Stimulated activated CD4-positive, alpha-beta T cell treated with anti-CD3 and anti-CD28 coated beads, Interleukin-2, amount 100 ng/mL, for 4 hours (primary cell): ENCODE measurements at regions not wholly inside any gene's neighbourhood (a gene's known extent, or its start where the extent isn't known, plus 50 kb on each side); places are given as distances from the start of the nearest gene placed in this dataset.

ENCODE experiments used
- DNase-seq: peaks from one replicate; pipeline ENCODE4 v3.0.0-alpha.2; 2020; ENCODE audit warnings: low read depth

DNA sequence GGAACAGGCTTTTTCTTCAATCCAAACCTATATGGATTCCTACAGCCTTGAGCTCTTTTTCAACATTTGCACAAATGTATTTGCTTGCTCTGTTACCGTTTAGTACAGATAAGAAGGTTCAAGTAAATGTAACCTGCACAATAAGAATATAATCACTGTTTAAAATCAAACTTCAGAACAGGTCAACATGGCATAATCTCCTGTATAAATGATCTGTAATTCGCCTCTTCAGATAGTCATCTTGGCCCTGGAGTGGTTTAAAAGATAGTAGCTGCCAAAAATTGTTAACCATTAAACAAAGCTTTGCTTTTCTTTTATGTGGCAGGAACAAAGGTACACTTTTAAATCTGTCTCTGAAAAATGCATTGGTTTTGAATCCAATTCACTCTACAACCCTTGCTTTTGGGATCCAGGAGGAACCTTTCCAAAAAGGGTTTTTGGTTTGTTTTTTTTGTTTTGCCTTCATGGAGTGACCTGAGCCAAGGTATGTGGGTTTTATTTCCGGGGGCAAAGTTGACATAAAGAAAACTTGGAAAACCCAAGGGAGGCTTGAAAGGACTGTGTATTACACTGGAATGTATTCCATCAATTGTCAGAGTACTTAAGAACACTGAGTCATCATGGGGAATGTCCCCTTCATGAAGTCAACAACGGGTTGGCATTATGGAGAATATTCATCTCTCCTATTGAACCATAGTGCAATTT is 210.4 kb upstream of the HCCS start:
- no peak for DNase-seq

- DNase-seq = no peak
These were observed 209.9 kb upstream of the HCCS start for GRCh38 chrX:10901290-10901633.

- no peak for DNase-seq
These were observed 209.1 kb upstream of the HCCS start for GRCh38 chrX:10902001-10902400.

GRCh38 chrX:10903523-10903922 is 207.6 kb upstream of the HCCS start:
- DNase-seq = no peak

DNA sequence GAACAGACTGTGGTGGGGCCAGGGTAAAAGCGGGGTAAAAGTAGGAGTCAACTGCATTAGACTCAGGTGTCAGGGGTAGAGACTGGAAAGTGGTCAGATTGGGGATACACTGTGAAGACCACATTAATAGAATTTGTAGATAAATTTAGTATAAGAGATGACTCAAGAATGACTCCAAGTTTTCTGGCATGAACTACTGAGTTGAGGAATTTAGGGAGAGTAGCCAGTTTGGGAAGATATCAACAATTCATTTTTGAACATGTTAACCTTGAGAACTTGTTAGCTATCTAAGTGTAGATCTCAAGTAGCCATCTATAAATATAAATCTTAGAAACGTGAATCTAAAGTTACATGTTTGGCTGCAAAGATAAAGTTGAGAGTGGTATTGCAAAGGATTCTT is 206.9 kb upstream of the HCCS start:
- no peak for DNase-seq

DNA sequence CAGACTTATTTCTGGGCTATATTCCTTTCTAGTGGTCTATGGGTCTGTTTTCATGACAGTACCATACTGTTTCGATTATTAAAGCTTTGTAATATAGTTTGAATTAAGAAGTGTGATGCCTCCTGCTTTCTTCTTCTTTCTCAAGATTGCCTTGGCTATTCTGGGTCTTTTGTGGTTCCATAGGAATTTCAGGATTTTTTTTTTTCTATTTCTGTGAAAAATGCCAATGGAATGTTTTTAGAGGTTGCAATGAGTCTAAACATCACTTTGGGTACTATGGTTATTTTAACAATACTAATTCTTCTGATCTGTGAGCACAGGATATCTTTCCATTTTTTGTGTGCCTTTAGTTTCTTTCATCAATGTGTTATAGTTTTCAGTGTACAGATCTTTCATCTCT is 204.3 kb upstream of the HCCS start:
- DNase-seq = no peak

DNA sequence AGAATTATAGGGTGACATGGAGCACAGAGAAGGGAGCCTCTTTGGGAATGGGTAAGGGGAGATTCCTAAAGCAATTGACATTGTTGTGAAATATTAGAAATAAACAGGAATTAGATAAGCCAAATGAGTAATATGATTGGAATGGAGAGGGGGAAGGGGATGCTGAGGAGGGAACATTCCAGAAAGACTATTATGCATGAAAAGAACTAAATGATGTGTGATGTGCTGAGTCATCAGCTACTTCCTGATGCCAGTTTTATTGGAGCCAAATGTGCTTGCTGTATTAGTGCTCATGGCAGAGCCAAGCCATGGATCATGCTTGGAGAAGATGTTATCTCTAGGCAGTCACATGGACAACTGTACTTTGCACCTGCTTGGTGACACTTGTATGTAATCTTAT is 189.0 kb upstream of the HCCS start:
- no peak for DNase-seq

- DNase-seq = no peak
These were observed 188.3 kb upstream of the HCCS start for GRCh38 chrX:10922835-10923234.

GRCh38 chrX:10923466-10923865 is 187.7 kb upstream of the HCCS start:
- DNase-seq = no peak

- DNase-seq = no peak
These were observed 184.7 kb upstream of the HCCS start for GRCh38 chrX:10926404-10926803.

- DNase-seq = no peak
These were observed 184.2 kb upstream of the HCCS start for GRCh38 chrX:10926891-10927290.

DNA sequence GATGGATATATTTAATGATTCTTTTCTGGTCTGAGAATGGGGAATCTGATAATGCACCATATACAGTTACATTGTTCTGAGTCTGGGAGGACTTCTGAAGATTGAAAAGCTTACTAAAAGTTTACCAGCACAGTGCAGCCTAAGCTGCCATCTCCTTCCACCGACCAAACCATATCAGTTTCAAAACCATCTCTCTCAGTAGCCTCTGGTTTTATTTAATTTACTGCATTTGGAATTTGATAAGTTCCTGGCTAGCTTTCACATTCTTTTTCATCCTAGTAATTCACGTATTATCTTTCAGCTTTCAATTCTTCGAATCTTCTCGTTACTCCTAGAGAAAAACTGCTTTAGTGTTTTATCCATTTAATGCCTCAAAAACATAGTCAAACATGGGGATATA is 181.4 kb upstream of the HCCS start:
- DNase-seq = no peak

DNA sequence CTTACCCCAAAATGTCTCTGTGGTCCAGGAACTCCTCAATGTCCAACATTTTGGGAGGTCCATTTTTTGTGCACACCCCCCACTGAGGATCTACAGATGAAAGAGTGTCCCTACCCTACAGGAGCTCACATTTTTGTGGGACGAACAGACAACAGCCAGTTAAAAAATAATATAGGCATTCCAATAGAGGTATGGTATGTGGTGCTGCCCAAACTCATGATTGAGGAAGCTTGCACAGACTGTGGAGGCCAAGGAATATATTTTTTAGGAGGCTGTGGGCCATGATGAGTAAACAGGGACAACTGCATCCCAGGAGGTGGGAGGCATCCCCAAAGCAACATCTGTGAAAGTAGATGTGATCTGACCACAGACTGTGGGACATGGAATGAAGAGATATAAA is 181.0 kb upstream of the HCCS start:
- no peak for DNase-seq

DNA sequence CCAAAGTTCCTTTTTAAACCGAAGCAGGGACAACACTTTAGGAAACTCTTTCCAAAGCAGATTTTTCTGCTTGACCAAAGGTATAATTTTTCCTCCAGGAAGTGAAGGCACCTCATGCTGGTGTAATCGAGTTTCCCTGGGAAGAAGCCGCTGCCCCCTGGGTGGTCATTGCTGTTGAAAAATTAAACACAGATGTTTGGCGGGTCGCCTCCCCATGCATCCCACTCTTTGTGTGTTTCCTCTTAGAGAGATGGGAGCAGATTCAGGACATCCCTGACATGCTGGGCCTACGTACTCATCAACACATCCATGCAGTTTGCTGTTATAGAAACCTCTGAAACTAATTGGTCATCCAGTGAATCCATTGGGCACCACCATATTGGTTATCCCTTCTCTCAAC is 179.2 kb upstream of the HCCS start:
- no peak for DNase-seq

DNA sequence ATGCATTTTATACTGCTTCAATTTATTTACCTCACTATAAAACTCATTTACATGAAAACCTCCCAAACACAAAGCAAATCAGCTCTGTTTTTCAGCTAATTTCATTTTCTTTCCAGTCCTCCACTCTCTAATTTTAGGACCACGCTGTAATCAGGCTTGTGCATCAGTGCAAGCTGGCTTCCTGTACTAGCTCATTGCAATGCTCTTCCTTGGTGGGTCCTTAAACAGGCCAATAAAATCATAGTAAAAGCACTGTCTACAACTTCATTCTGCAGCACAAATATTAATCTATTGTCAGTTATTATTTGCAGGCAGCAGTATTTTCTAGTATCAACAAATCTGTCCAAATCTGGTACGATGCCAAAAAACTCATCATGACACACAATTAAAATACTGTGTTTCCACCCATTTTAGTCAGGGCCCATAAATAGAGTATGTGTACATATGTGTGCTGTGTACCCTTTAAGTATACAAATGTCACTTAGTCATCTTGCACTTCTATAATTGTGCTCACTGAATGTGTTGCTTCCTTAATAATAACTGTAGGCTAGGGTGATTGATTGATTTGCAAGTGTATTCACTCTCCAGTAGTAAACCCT is 178.2 kb upstream of the HCCS start:
- DNase-seq = no peak

- no peak for DNase-seq
These were observed 175.6 kb upstream of the HCCS start for GRCh38 chrX:10935501-10935900.

DNA sequence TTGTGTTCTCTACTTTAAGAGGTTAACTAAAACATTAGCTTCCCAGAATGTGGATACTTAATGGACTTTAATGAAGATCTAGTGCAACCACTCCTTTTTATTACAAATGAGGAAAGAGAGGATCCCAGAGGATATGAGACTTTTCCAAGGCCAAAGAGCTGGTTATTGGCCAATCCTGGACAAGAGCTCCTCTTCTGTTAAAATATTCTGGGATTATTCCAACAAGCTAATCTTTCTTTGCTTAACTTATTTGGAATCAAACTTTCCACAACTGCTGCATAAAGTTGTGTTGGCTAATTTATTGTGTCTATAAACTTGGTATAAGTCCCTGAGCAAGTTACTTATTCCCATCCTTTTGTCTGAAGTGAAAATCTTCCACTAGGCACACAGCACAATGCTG is 174.2 kb upstream of the HCCS start:
- DNase-seq = no peak

GRCh38 chrX:10938365-10938923 is 172.7 kb upstream of the HCCS start:
- no peak for DNase-seq

GRCh38 chrX:10939424-10939823 is 171.7 kb upstream of the HCCS start:
- DNase-seq = no peak

- DNase-seq = no peak
These were observed 166.8 kb upstream of the HCCS start for GRCh38 chrX:10944136-10944885.

DNA sequence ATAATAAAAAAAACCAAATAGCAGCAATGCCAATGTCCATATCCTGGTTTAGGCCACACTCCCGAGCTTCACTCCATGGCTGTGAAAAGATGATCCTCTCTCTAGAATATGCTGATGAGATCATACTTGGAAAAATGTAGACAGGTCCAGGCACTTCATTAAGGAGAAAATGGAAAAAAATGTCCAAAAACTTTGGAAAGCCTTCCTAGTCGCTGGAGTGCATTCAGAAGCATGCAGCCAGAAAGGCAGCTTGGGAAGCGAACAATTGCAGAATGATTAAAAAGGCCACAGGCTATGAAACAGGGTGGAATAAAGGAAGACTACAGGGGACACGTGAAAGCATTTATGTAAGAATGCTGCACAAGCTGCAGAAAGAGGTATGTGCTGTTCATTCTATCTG is 165.6 kb upstream of the HCCS start:
- DNase-seq = no peak

- DNase-seq = no peak
These were observed 161.6 kb upstream of the HCCS start for GRCh38 chrX:10949541-10949940.

DNA sequence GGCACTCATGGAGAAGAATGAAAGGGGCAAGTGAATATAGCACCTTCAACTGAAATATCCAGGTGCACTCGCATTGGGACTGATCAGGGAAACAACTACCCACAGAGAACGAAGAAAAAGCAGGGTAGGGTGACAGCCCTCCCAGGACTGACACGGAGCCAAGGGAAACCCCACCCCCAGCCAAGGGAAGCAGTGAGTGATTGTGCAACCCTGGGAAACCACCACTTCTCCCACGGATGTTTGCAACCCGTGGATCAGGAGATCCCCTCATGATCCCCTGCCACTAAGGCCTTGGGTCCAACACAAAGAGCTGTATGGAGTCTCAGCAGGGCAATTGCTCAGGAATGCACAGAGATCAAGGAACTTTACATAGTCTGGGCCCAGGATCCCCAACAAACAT is 158.5 kb upstream of the HCCS start:
- DNase-seq = no peak
